H9 (cell line): ENCODE measurements at regions not wholly inside any gene's neighbourhood (a gene's known extent, or its start where the extent isn't known, plus 50 kb on each side); places are given as distances from the start of the nearest gene placed in this dataset.

Experiments
- DNase-seq: peaks from one replicate; pipeline ENCODE4 v3.0.0-alpha.2; 2017
- H2AFZ ChIP-seq: one replicate; pipeline ENCODE4 v1.6.1; 2013; ENCODE audit warnings: mild to moderate bottlenecking, low read length, control low read depth, moderate library complexity
- H2AK5ac ChIP-seq: 2 replicates; pipeline ENCODE4 v1.6.1; 2013; ENCODE audit warnings: low read length, control low read depth, mixed read lengths; ENCODE audit not compliant: insufficient read length
- H2BK120ac ChIP-seq: one replicate; pipeline ENCODE4 v1.6.1; 2013; ENCODE audit warnings: low read depth, mild to moderate bottlenecking, low read length, control low read depth, inconsistent platforms; ENCODE audit not compliant: poor library complexity, severe bottlenecking
- H2BK12ac ChIP-seq: 2 replicates; pipeline ENCODE4 v1.6.1; 2013; ENCODE audit warnings: low read length, control low read depth, mixed read lengths, low read depth; ENCODE audit not compliant: insufficient read length
- H2BK15ac ChIP-seq: 2 replicates; pipeline ENCODE4 v1.6.1; 2013; ENCODE audit warnings: low read depth, low read length, control low read depth
- H2BK20ac ChIP-seq: one replicate; pipeline ENCODE4 v1.6.1; 2013; ENCODE audit warnings: low read depth, mild to moderate bottlenecking, low read length, control low read depth, inconsistent platforms; ENCODE audit not compliant: poor library complexity, severe bottlenecking
- H2BK5ac ChIP-seq: 2 replicates; pipeline ENCODE4 v1.6.1; 2013; ENCODE audit warnings: low read length, control low read depth, mixed read lengths; ENCODE audit not compliant: insufficient read length
- H3K14ac ChIP-seq: 2 replicates; pipeline ENCODE4 v1.6.1; 2013; ENCODE audit warnings: low read length, control low read depth; ENCODE audit not compliant: insufficient read depth
- H3K18ac ChIP-seq: 2 replicates; pipeline ENCODE4 v1.6.1; 2013; ENCODE audit warnings: low read depth, mild to moderate bottlenecking, mixed read lengths, low read length, control low read depth; ENCODE audit not compliant: insufficient read length
- H3K23ac ChIP-seq: 2 replicates; pipeline ENCODE4 v1.6.1; 2013; ENCODE audit warnings: low read length, control low read depth, mixed read lengths, low read depth; ENCODE audit not compliant: insufficient read length
- H3K23me2 ChIP-seq: 2 replicates; pipeline ENCODE4 v1.6.1; 2013; ENCODE audit warnings: low read depth, mild to moderate bottlenecking, mixed read lengths, low read length, control low read depth; ENCODE audit not compliant: insufficient read length, poor library complexity, severe bottlenecking
- H3K27ac ChIP-seq: 2 replicates; pipeline ENCODE4 v1.5.1; 2013; ENCODE audit warnings: low read length, control low read depth, mixed read lengths, low read depth; ENCODE audit not compliant: insufficient read length
- H3K27me3 ChIP-seq: 2 replicates; pipeline ENCODE4 v1.6.1; 2013; ENCODE audit warnings: low read length, control low read depth, inconsistent platforms; ENCODE audit not compliant: insufficient read depth
- H3K4ac ChIP-seq: 2 replicates; pipeline ENCODE4 v1.6.1; 2013; ENCODE audit warnings: low read depth, mild to moderate bottlenecking, control low read depth, inconsistent platforms, low read length, moderate library complexity
- H3K4me1 ChIP-seq: 2 replicates; pipeline ENCODE4 v1.6.1; 2013; ENCODE audit warnings: low read length, control low read depth, inconsistent platforms; ENCODE audit not compliant: insufficient read depth
- H3K4me2 ChIP-seq: 2 replicates; pipeline ENCODE4 v1.6.1; 2013; ENCODE audit warnings: low read length, control low read depth, mixed read lengths; ENCODE audit not compliant: insufficient read length, insufficient read depth
- H3K56ac ChIP-seq: 2 replicates; pipeline ENCODE4 v1.6.1; 2013; ENCODE audit warnings: low read depth, mild to moderate bottlenecking, mixed read lengths, low read length, control low read depth; ENCODE audit not compliant: insufficient read length
- H3K79me1 ChIP-seq: 2 replicates; pipeline ENCODE4 v1.6.1; 2013; ENCODE audit warnings: low read depth, mild to moderate bottlenecking, moderate library complexity, low read length, control low read depth, inconsistent platforms; ENCODE audit not compliant: insufficient read depth, poor library complexity, severe bottlenecking
- H3K79me2 ChIP-seq: 2 replicates; pipeline ENCODE4 v1.6.1; 2013; ENCODE audit warnings: low read length, control low read depth, inconsistent platforms; ENCODE audit not compliant: insufficient read depth
- H3K9ac ChIP-seq: 2 replicates; pipeline ENCODE4 v1.6.1; 2013; ENCODE audit warnings: low read length, control low read depth, mixed read lengths; ENCODE audit not compliant: insufficient read length; ENCODE audit errors: extremely low read depth
- H3K9me3 ChIP-seq: one replicate; pipeline ENCODE4 v1.6.1; 2013; ENCODE audit warnings: low read depth, low read length, inconsistent platforms; ENCODE audit not compliant: control insufficient read depth
- H3T11ph ChIP-seq: one replicate; pipeline ENCODE4 v1.6.1; 2013; ENCODE audit warnings: mild to moderate bottlenecking, low read length, control low read depth, inconsistent platforms
- H4K20me1 ChIP-seq: one replicate; pipeline ENCODE4 v1.6.1; 2013; ENCODE audit not compliant: control insufficient read depth, insufficient read length, insufficient read depth
- H4K5ac ChIP-seq: 2 replicates; pipeline ENCODE4 v1.6.1; 2013; ENCODE audit warnings: low read depth, mild to moderate bottlenecking, mixed read lengths, low read length, control low read depth; ENCODE audit not compliant: insufficient read length
- H4K8ac ChIP-seq: replicated peaks from 2 replicates; pipeline ENCODE4 v1.6.1; 2013; ENCODE audit warnings: low read length, control low read depth, mixed read lengths, low read depth; ENCODE audit not compliant: insufficient read length
- H4K91ac ChIP-seq: 2 replicates; pipeline ENCODE4 v1.6.1; 2013; ENCODE audit warnings: low read depth, mild to moderate bottlenecking, moderate library complexity, mixed read lengths, low read length, control low read depth; ENCODE audit not compliant: insufficient read length
- H3K27ac Mint-ChIP-seq, 3 experiments: 2 replicates in 2 of 3; 3 replicates in 1 of 3; pipeline ENCODE4 v1.8.0; 2020 to 2021; ENCODE audit warnings: mixed read lengths in 3 of 3, mild to moderate bottlenecking in 1 of 3, moderate library complexity in 1 of 3
- H3K27me3 Mint-ChIP-seq: 2 replicates; pipeline ENCODE4 v1.8.0; 2021; ENCODE audit warnings: low read depth, mild to moderate bottlenecking, moderate library complexity, mixed read lengths
- H3K36me3 Mint-ChIP-seq, 3 experiments: 2 replicates in 2 of 3; 3 replicates in 1 of 3; pipeline ENCODE4 v1.8.0; 2020 to 2021; ENCODE audit warnings: low read depth in 3 of 3, mixed read lengths in 3 of 3; ENCODE audit not compliant: insufficient read depth in 1 of 3
- H3K4me1 Mint-ChIP-seq, 2 experiments: 2 replicates each; pipeline ENCODE4 v1.8.0; 2020; ENCODE audit warnings: mixed read lengths in 2 of 2
- H3K4me3 Mint-ChIP-seq, 2 experiments: 2 replicates in 1 of 2; 3 replicates in 1 of 2; pipeline ENCODE4 v1.8.0; 2020 to 2021; ENCODE audit warnings: mild to moderate bottlenecking in 2 of 2, mixed read lengths in 2 of 2, moderate library complexity in 1 of 2
- H3K9me3 Mint-ChIP-seq, 2 experiments: 2 replicates in 1 of 2; 3 replicates in 1 of 2; pipeline ENCODE4 v1.8.0; 2020; ENCODE audit warnings: mild to moderate bottlenecking in 2 of 2, mixed read lengths in 2 of 2, moderate library complexity in 1 of 2
- CTCF ChIP-seq: fragments of 200-600 bp; sonication (generic); conservative IDR thresholded peaks from 3 replicates; pipeline ENCODE4 v1.8.0; 2021; ENCODE audit warnings: antibody characterized with exemption, mild to moderate bottlenecking
- WGBS: extraction: QIAGEN DNeasy Blood & Tissue Kit; methylation state at CpG from one replicate; pipeline ENCODE4 v1.1.7; 2013; ENCODE audit warnings: missing lambda C conversion rate, low lambda C conversion rate, mixed read lengths; ENCODE audit not compliant: insufficient read length; ENCODE audit errors: extremely low coverage; 5-methylcytosine and 5-hydroxymethylcytosine counted together

GRCh38 chr5:98102936-98103335 is 670.5 kb upstream of the RGMB start:
- H3K9me3 Mint-ChIP-seq, result no peaks in the 10 kb centered on the region
- no peak overlapping the region for H3K9ac ChIP-seq

More at GRCh38 chr5:98102936-98103335, 670.5 kb upstream of the RGMB start:
- Histone ChIP-seq H4K8ac (no peak overlapping the region), H4K5ac (no peak overlapping the region), H3K27ac (no peak overlapping the region), H2BK120ac (no peak overlapping the region), H3K14ac (no peak overlapping the region), H3K4me2 (no peak overlapping the region), H4K20me1 (no peaks in the 10 kb centered on the region), H3K79me2 (no peaks in the 10 kb centered on the region), H3K79me1 (no peaks in the 10 kb centered on the region), H2BK20ac (no peak overlapping the region), H3K56ac (no peak overlapping the region), H2BK5ac (no peak overlapping the region), H3K18ac (no peak overlapping the region), H3K23ac (no peak overlapping the region), H2BK12ac (no peak overlapping the region), H3T11ph (no peak overlapping the region), H2BK15ac (no peak overlapping the region), H3K4me1 (no peaks in the 10 kb centered on the region), H3K23me2 (no peaks in the 10 kb centered on the region), H2AK5ac (no peak overlapping the region), H2AFZ (no peak overlapping the region), H3K27me3 (no peaks in the 10 kb centered on the region), H4K91ac (no peak overlapping the region), H3K9me3 (no peaks in the 10 kb centered on the region), H3K4ac (no peak overlapping the region)
- no peak overlapping the region for H3K27ac Mint-ChIP-seq
- no peaks in the 10 kb centered on the region for H3K4me1 Mint-ChIP-seq
- no peak for DNase-seq
- no peak for TF ChIP-seq CTCF
- no CpG with 5 or more reads among the region's 3 CpGs for WGBS
- no peaks in the 10 kb centered on the region for H3K36me3 Mint-ChIP-seq
- H3K4me3 Mint-ChIP-seq, result no peak overlapping the region
- H3K27me3 Mint-ChIP-seq, result no peaks in the 10 kb centered on the region
